Activated naive CD4-positive, alpha-beta T cell treated with anti-CD3 and anti-CD28 coated beads, Interleukin-2, amount 10 ng/mL, durations not matched to agents 7 days and 5 days (primary cell): ENCODE measurements at regions not wholly inside any gene's neighbourhood (a gene's known extent, or its start where the extent isn't known, plus 50 kb on each side); places are given as distances from the start of the nearest gene placed in this dataset.

ENCODE experiments used
- CTCF ChIA-PET: fragments of 350-600 bp; sonication (Branson Sonifier 250); formaldehyde crosslinking; loops from one replicate; lab custom pipeline; 2021; ENCODE audit warnings: antibody characterized with exemption; lab: Charles Lee
- DNase-seq: peaks from one replicate; pipeline ENCODE4 v3.0.0-alpha.2; 2020
- H3K27ac Mint-ChIP-seq: one replicate; pipeline ENCODE4 v1.8.0; 2021; ENCODE audit warnings: mild to moderate bottlenecking, moderate library complexity, mixed read lengths
- H3K27me3 Mint-ChIP-seq: one replicate; pipeline ENCODE4 v1.8.0; 2021; ENCODE audit warnings: mild to moderate bottlenecking, mixed read lengths
- H3K36me3 Mint-ChIP-seq: one replicate; pipeline ENCODE4 v1.8.0; 2021; ENCODE audit warnings: mixed read lengths
- H3K4me1 Mint-ChIP-seq: one replicate; pipeline ENCODE4 v1.8.0; 2021; ENCODE audit warnings: mixed read lengths
- H3K4me3 Mint-ChIP-seq: one replicate; pipeline ENCODE4 v1.8.0; 2021; ENCODE audit warnings: mild to moderate bottlenecking, moderate library complexity, mixed read lengths
- H3K9me3 Mint-ChIP-seq: one replicate; pipeline ENCODE4 v1.8.0; 2021; ENCODE audit warnings: mixed read lengths

DNA sequence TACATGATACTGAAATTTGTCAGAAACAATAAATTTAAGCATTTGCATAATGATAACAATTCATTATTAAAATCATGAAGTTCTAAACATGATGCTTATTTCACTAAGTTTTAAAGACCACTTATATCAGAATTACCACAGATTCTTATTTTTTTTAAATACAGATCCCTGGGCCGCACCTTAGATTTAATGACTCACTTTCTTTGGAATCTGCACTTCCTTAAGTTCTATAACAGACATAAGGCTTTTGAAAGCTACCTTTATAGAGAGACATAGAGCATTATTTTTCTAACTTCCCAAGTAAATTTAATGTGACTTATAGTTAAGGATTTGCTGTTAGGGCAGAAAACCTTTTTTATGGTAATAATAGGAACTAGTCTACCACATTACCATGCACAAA is 214.9 kb downstream of the IPMK start:
- DNase-seq, result no peak
- H3K4me1 Mint-ChIP-seq, result no peaks in the 10 kb centered on the region
- H3K9me3 Mint-ChIP-seq, result no peaks in the 10 kb centered on the region
- CTCF ChIA-PET, result no interaction called here
- no peak overlapping the region for H3K27ac Mint-ChIP-seq
- H3K4me3 Mint-ChIP-seq, result no peak overlapping the region
- no peaks in the 10 kb centered on the region for H3K27me3 Mint-ChIP-seq
- H3K36me3 Mint-ChIP-seq, result no peaks in the 10 kb centered on the region

- Mint-ChIP-seq H3K27me3 (no peaks in the 10 kb centered on the region), H3K27ac (no peak overlapping the region), H3K4me3 (no peak overlapping the region), H3K9me3 (no peaks in the 10 kb centered on the region), H3K36me3 (no peaks in the 10 kb centered on the region), H3K4me1 (no peaks in the 10 kb centered on the region)
- DNase-seq, result no peak
- CTCF ChIA-PET, result no interaction called here
Measured at GRCh38 chr10:58050575-58050974, 217.1 kb downstream of the IPMK start.

- no peaks in the 10 kb centered on the region for H3K27me3 Mint-ChIP-seq
- CTCF ChIA-PET, result no interaction called here
- H3K27ac Mint-ChIP-seq, result no peak overlapping the region
- no peak for DNase-seq
- no peaks in the 10 kb centered on the region for H3K36me3 Mint-ChIP-seq
- no peaks in the 10 kb centered on the region for H3K4me1 Mint-ChIP-seq
- no peak overlapping the region for H3K4me3 Mint-ChIP-seq
- no peaks in the 10 kb centered on the region for H3K9me3 Mint-ChIP-seq
Measured at GRCh38 chr10:58048936-58049335, 218.8 kb downstream of the IPMK start.

- CTCF ChIA-PET, result no interaction called here
- H3K27me3 Mint-ChIP-seq, result no peaks in the 10 kb centered on the region
- no peak for DNase-seq
- H3K4me1 Mint-ChIP-seq, result no peaks in the 10 kb centered on the region
- no peaks in the 10 kb centered on the region for H3K36me3 Mint-ChIP-seq
- H3K9me3 Mint-ChIP-seq, result no peaks in the 10 kb centered on the region
- H3K27ac Mint-ChIP-seq, result no peak overlapping the region
- H3K4me3 Mint-ChIP-seq, result no peak overlapping the region
Measured at GRCh38 chr10:58044072-58044471, 223.6 kb downstream of the IPMK start.

DNA sequence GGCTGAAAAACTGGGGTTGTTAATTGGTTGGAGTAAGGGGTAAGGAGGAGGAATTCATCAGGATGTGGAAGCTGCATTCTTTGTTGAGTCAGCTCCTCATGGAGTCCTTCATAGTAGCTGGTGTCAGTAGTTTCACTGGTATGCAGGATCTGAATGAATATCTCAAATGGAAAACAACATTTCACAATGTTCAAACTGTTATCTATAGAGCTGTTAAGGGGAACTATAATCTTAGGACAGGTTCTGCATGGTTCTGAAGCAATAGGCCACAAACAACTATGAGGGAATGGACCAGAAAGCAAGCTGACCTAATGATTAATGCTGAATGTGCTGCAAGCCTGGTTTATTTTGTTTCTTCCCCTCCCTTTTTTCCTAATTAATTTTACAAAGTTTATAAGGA is 225.8 kb downstream of the IPMK start:
- no peak for DNase-seq
- Mint-ChIP-seq H3K9me3 (no peaks in the 10 kb centered on the region), H3K4me1 (no peaks in the 10 kb centered on the region), H3K36me3 (no peaks in the 10 kb centered on the region), H3K4me3 (no peak overlapping the region), H3K27ac (no peak overlapping the region), H3K27me3 (no peaks in the 10 kb centered on the region)
- CTCF ChIA-PET, result no interaction called here

DNA sequence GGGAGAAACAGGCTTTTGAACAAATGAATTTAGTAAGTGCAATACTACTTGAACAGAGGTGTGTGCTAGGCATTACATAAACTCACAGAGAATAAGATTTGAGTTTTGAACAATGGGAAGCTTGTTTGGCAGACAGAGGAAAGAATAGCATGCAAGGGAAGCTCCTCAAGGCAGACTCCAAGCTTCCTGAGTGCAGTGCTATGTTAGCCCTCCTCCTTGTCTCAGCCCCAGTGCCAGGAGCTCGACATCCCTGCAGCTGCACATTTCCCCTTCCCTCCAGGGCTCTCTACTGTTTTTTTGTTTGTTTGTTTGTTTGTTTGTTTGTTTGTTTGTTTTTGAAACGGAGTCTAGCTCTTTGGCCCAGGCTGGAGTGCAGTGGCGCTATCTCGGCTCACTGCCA is 237.5 kb downstream of the IPMK start:
- H3K4me3 Mint-ChIP-seq, result no peak overlapping the region

GRCh38 chr10:58028597-58029366 is 238.9 kb downstream of the IPMK start:
- no peak for DNase-seq
- no peak overlapping the region for H3K4me3 Mint-ChIP-seq
- CTCF ChIA-PET, result no interaction called here
- no peaks in the 10 kb centered on the region for H3K9me3 Mint-ChIP-seq
- H3K27ac Mint-ChIP-seq, result no peak overlapping the region
- no peaks in the 10 kb centered on the region for H3K4me1 Mint-ChIP-seq
- no peaks in the 10 kb centered on the region for H3K36me3 Mint-ChIP-seq
- no peaks in the 10 kb centered on the region for H3K27me3 Mint-ChIP-seq

More for the DNA sequence above, 237.5 kb downstream of the IPMK start:
- no peaks in the 10 kb centered on the region for H3K27me3 Mint-ChIP-seq
- CTCF ChIA-PET, result no interaction called here
- no peak overlapping the region for H3K27ac Mint-ChIP-seq
- DNase-seq, result no peak
- H3K9me3 Mint-ChIP-seq, result no peaks in the 10 kb centered on the region
- no peaks in the 10 kb centered on the region for H3K4me1 Mint-ChIP-seq
- H3K36me3 Mint-ChIP-seq, result no peaks in the 10 kb centered on the region

- Mint-ChIP-seq H3K9me3 (no peaks in the 10 kb centered on the region), H3K4me3 (no peak overlapping the region), H3K4me1 (no peaks in the 10 kb centered on the region), H3K27ac (no peak overlapping the region), H3K36me3 (no peaks in the 10 kb centered on the region), H3K27me3 (no peaks in the 10 kb centered on the region)
- CTCF ChIA-PET, result no interaction called here
- no peak for DNase-seq
Measured at GRCh38 chr10:58027426-58027825, 240.3 kb downstream of the IPMK start.

DNA sequence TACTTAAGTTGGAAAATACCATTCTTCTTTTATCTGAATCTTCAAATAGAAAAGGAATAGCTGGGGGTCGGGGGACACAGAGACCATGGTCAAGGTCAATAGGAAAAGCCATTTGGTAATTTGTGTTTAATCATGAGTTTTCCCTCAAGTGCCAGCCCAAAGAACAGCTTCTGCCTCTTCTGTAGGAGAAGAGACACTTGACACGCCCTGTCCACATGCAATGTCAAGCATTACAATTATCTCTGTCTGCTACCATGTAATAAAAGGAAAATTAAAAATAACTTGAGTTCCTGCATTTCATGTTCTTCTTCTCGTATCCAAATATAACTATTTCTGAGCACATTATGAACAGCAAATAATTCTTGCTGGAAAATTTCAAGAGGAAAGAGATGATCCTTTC is 241.7 kb downstream of the IPMK start:
- no peak overlapping the region for H3K27ac Mint-ChIP-seq
- H3K36me3 Mint-ChIP-seq, result no peaks in the 10 kb centered on the region
- no peak for DNase-seq
- H3K4me1 Mint-ChIP-seq, result no peaks in the 10 kb centered on the region
- CTCF ChIA-PET, result no interaction called here
- H3K27me3 Mint-ChIP-seq, result no peaks in the 10 kb centered on the region
- H3K9me3 Mint-ChIP-seq, result no peaks in the 10 kb centered on the region
- no peak overlapping the region for H3K4me3 Mint-ChIP-seq

DNA sequence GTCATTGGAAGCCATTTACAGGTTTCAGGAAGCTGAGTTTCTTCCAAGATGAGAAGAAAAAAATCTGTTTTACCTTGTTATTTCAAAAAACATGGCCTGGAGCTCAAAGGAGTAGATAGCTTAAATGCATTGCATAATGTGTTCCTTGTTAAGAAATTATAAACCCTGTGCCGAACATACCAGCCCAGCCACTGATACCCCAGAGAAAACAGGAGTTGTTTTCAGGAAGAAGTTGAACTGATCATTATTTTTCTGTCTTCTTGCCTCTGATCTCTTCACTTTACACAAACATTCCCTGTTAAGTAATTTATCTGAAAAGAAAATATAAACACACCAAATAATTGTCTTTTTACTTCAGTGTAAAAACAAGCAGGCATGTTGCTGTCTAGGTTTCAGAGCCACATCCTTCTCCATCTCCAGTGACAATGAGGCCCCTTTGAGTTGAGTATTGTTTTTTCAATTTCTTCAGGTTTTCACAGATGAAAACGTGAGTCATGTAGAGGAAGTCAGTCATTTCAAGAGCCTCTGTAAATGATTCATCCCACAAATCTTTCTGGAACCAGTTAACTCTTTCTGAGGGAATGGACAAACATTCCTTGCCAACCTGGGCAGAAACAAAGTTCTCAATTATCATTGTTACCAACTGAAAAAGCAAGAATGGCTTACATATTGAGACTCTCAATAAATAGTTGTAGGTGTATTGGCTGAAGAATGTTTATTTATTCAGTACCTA is 244.2 kb downstream of the IPMK start:
- no peak for DNase-seq
- Mint-ChIP-seq H3K27ac (no peak overlapping the region), H3K36me3 (no peaks in the 10 kb centered on the region), H3K9me3 (no peaks in the 10 kb centered on the region), H3K27me3 (no peaks in the 10 kb centered on the region), H3K4me3 (no peak overlapping the region), H3K4me1 (no peaks in the 10 kb centered on the region)
- CTCF ChIA-PET, result no interaction called here

DNA sequence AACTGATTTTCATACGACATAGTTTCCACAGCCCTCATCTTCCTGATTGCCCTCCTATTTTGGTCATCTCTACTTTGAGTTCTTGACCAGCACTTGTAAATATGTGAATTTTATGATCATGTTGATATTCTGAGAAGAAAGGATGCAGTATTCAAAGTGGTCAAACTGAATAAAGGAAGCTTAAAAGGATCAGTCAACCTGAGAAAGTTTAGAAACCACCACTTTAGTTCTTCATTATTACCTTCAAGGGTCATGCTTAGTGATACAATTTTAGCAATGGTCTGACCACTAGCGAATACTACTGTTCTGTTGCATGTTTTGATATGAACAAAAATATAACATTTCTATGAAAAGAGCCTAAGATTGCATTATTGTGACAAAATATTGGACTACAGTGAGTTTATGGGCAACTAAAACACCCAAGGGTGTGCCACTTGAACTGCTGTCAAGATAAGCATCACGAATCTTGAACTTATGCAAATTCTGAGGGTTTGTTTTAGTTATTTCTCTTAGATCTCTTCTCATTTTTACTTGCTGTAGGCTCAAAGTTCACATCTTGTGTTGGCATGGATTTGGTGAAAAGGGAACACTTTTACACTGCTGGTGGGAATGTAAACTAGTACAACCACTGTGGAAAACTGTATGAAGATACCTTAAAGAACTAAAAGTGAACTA is 247.7 kb downstream of the IPMK start:
- Mint-ChIP-seq H3K9me3 (no peaks in the 10 kb centered on the region), H3K27ac (no peak overlapping the region), H3K4me3 (no peak overlapping the region)

DNA sequence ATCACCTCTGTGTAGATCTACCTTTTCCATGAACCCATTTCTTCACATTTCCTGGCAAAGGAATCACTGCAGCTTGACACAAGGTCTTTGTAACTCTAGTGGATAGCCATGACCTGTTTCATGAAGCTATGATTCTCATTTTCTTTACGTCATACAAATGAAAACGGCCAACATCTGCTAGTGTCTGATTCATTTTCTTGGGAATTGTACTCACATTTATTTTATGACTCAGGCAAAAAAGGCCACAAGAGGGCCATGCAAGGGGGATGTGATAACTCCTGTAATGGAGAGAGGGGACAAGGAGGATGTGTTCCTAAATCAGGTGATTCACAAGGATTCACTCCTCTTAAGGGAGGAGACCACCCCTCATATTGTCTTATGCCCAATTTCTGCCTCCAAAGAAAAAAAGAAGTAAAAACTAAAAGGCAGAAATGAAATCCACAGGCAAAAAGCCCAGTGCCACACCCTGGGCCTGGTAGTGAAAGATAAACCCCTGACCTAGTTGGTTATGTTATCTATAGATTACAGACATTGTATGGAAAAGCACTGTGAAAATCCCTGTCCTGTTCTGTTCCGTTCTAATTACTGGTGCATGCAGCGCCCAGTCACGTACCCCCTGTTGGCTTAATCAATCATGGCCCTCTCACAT is 249.9 kb downstream of the IPMK start:
- no peak overlapping the region for H3K4me3 Mint-ChIP-seq
- no peak for DNase-seq
- H3K4me1 Mint-ChIP-seq, result no peaks in the 10 kb centered on the region
- no peaks in the 10 kb centered on the region for H3K27me3 Mint-ChIP-seq
- H3K27ac Mint-ChIP-seq, result no peak overlapping the region
- no peaks in the 10 kb centered on the region for H3K9me3 Mint-ChIP-seq
- CTCF ChIA-PET, result no interaction called here
- no peaks in the 10 kb centered on the region for H3K36me3 Mint-ChIP-seq

More for the DNA sequence above, 247.7 kb downstream of the IPMK start:
- Mint-ChIP-seq H3K4me1 (no peaks in the 10 kb centered on the region), H3K36me3 (no peaks in the 10 kb centered on the region), H3K27me3 (no peaks in the 10 kb centered on the region)
- CTCF ChIA-PET, result no interaction called here
- no peak for DNase-seq

DNA sequence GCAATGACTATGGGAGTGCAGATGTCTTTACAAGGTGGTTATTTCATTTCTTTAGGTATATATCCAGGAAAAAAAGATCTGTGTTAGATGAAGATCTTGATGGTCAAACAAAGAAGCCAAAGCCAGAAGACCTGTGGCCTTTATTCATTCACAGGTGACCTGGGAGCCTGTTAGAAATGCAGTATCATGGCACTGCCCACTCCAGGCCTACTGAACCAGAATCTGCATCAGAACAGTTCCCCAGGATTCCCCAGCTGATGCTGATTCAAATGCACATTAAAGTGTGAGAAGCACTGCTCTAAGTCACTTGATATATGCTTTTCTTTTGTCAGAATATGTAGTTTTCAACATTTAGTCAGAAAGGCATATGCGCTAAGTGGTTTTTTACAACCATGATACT is 251.1 kb downstream of the IPMK start:
- H3K9me3 Mint-ChIP-seq, result no peaks in the 10 kb centered on the region

GRCh38 chr10:58014436-58014835 is 253.3 kb downstream of the IPMK start:
- H3K4me3 Mint-ChIP-seq, result no peak overlapping the region
- no peaks in the 10 kb centered on the region for H3K27me3 Mint-ChIP-seq
- DNase-seq, result no peak
- H3K27ac Mint-ChIP-seq, result no peak overlapping the region
- H3K9me3 Mint-ChIP-seq, result no peaks in the 10 kb centered on the region
- no peaks in the 10 kb centered on the region for H3K4me1 Mint-ChIP-seq
- CTCF ChIA-PET, result no interaction called here
- H3K36me3 Mint-ChIP-seq, result no peaks in the 10 kb centered on the region

More for the DNA sequence above, 251.1 kb downstream of the IPMK start:
- Mint-ChIP-seq H3K36me3 (no peaks in the 10 kb centered on the region), H3K4me3 (no peak overlapping the region), H3K27ac (no peak overlapping the region), H3K4me1 (no peaks in the 10 kb centered on the region), H3K27me3 (no peaks in the 10 kb centered on the region)
- CTCF ChIA-PET, result no interaction called here
- DNase-seq, result no peak
